DMS 273 (cell line): ENCODE measurements at regions not wholly inside any gene's neighbourhood (a gene's known extent, or its start where the extent isn't known, plus 50 kb on each side); places are given as distances from the start of the nearest gene placed in this dataset.

Experiments used
- DNase-seq: peaks from one replicate; lab custom pipeline; 2025; ENCODE audit not compliant: unreplicated experiment; lab: John Stamatoyannopoulos, UW

GRCh38 chr11:13104619-13105236 is 95.6 kb downstream of the RASSF10 start:
- no peak for DNase-seq

- DNase-seq: peak; percentile 86
These were observed 96.2 kb downstream of the RASSF10 start for GRCh38 chr11:13105237-13105844.

GRCh38 chr11:13107544-13108044 is 98.5 kb downstream of the RASSF10 start:
- DNase-seq: no peak

- DNase-seq: no peak
These were observed 99.3 kb downstream of the RASSF10 start for GRCh38 chr11:13108416-13108815.

- DNase-seq: no peak
These were observed 100.5 kb downstream of the RASSF10 start for GRCh38 chr11:13109616-13110015.

- DNase-seq: no peak
These were observed 101.0 kb downstream of the RASSF10 start for GRCh38 chr11:13110145-13110544.

- DNase-seq: no peak
These were observed 102.1 kb downstream of the RASSF10 start for GRCh38 chr11:13110929-13111812.

GRCh38 chr11:13111813-13112130 is 102.7 kb downstream of the RASSF10 start:
- DNase-seq: no peak

- peak; percentile 50 for DNase-seq
These were observed 105.7 kb downstream of the RASSF10 start for GRCh38 chr11:13114566-13115379.

GRCh38 chr11:13115380-13115675 is 106.2 kb downstream of the RASSF10 start:
- DNase-seq: no peak

GRCh38 chr11:13116491-13116890 is 107.4 kb downstream of the RASSF10 start:
- no peak for DNase-seq

GRCh38 chr11:13117344-13117743 is 108.2 kb downstream of the RASSF10 start:
- no peak for DNase-seq

- DNase-seq: no peak
These were observed 109.1 kb downstream of the RASSF10 start for GRCh38 chr11:13118194-13118593.

- DNase-seq: no peak
These were observed 109.5 kb downstream of the RASSF10 start for GRCh38 chr11:13118650-13119049.

GRCh38 chr11:13119361-13119760 is 110.2 kb downstream of the RASSF10 start:
- no peak for DNase-seq

- DNase-seq: no peak
These were observed 110.9 kb downstream of the RASSF10 start for GRCh38 chr11:13119941-13120520.

GRCh38 chr11:13120691-13121090 is 111.6 kb downstream of the RASSF10 start:
- no peak for DNase-seq

GRCh38 chr11:13126430-13126829 is 117.3 kb downstream of the RASSF10 start:
- no peak for DNase-seq

- no peak for DNase-seq
These were observed 118.0 kb downstream of the RASSF10 start for GRCh38 chr11:13127161-13127560.

- DNase-seq: no peak
These were observed 119.2 kb downstream of the RASSF10 start for GRCh38 chr11:13128354-13128753.

- no peak for DNase-seq
These were observed 125.0 kb downstream of the RASSF10 start for GRCh38 chr11:13134066-13134465.
